WTC11 (cell line): ENCODE measurements at regions not wholly inside any gene's neighbourhood (a gene's known extent, or its start where the extent isn't known, plus 50 kb on each side); places are given as distances from the start of the nearest gene placed in this dataset.

Source experiments
- ATAC-seq: fragments of 200-7000 bp; cut with Tn5 transposase; 2 replicates; pipeline ENCODE4 v1.10.0; 2021; ENCODE audit warnings: mild to moderate bottlenecking, moderate library complexity
- CTCF ChIA-PET: fragments of 300-600 bp; sonication (Branson Sonifier 250); formaldehyde crosslinking; loops from one replicate; lab custom pipeline; 2021; ENCODE audit warnings: antibody characterized with exemption; lab: Charles Lee
- POLR2A ChIA-PET: fragments of 350-600 bp; sonication (Branson Sonifier 250); formaldehyde crosslinking; loops from one replicate; lab custom pipeline; 2021; ENCODE audit warnings: antibody characterized with exemption; lab: Charles Lee
- DNase-seq: peaks from one replicate; pipeline ENCODE4 v3.0.0; 2021; ENCODE audit warnings: low spot score
- H3K27ac Mint-ChIP-seq: 2 replicates; pipeline ENCODE4 v1.8.0; 2021; ENCODE audit warnings: mixed read lengths
- H3K27me3 Mint-ChIP-seq: 2 replicates; pipeline ENCODE4 v1.8.0; 2021; ENCODE audit warnings: low read depth, mild to moderate bottlenecking, moderate library complexity, mixed read lengths
- H3K36me3 Mint-ChIP-seq: 2 replicates; pipeline ENCODE4 v1.8.0; 2021; ENCODE audit warnings: mixed read lengths
- H3K4me1 Mint-ChIP-seq: 2 replicates; pipeline ENCODE4 v1.8.0; 2022; ENCODE audit warnings: mixed read lengths
- H3K4me3 Mint-ChIP-seq: 2 replicates; pipeline ENCODE4 v1.8.0; 2021; ENCODE audit warnings: mild to moderate bottlenecking, moderate library complexity, mixed read lengths
- H3K9me3 Mint-ChIP-seq: 2 replicates; pipeline ENCODE4 v1.8.0; 2021; ENCODE audit warnings: mixed read lengths
- AR ChIP-seq: fragments of 250-450 bp; sonication (Bioruptor Pico); IDR thresholded peaks from 2 replicates; pipeline ENCODE4 v1.9.0; 2021; ENCODE audit warnings: mild to moderate bottlenecking
- ATF2 ChIP-seq: sonication (generic); formaldehyde crosslinking; IDR thresholded peaks from 2 replicates; pipeline ENCODE4 v1.8.1; 2022; ENCODE audit warnings: low read depth, missing genetic modification reagents, borderline replicate concordance
- CREB1 ChIP-seq: sonication (generic); formaldehyde crosslinking; IDR thresholded peaks from 2 replicates; pipeline ENCODE4 v1.8.0; 2023; ENCODE audit warnings: mild to moderate bottlenecking, missing genetic modification reagents
- CREM ChIP-seq: sonication (generic); formaldehyde crosslinking; IDR thresholded peaks from 2 replicates; pipeline ENCODE4 v1.8.1; 2022; ENCODE audit warnings: mild to moderate bottlenecking, missing genetic modification reagents, moderate library complexity
- CTCF ChIP-seq: fragments of 200-600 bp; IDR thresholded peaks from 2 replicates; pipeline ENCODE4 v1.8.0; 2022; ENCODE audit warnings: antibody characterized with exemption
- EMX1 ChIP-seq: fragments of 250-450 bp; sonication (Bioruptor Pico); IDR thresholded peaks from 2 replicates; pipeline ENCODE4 v1.8.0; 2021; ENCODE audit warnings: mild to moderate bottlenecking
- ERG ChIP-seq: fragments of 250-450 bp; sonication (Bioruptor Pico); IDR thresholded peaks from 2 replicates; pipeline ENCODE4 v1.8.0; 2021; ENCODE audit warnings: mild to moderate bottlenecking
- FOXP1 ChIP-seq: sonication (generic); formaldehyde crosslinking; IDR thresholded peaks from 2 replicates; pipeline ENCODE4 v1.8.0; 2022; ENCODE audit warnings: missing genetic modification reagents, mild to moderate bottlenecking, moderate library complexity, borderline replicate concordance
- GTF2I ChIP-seq: fragments of 250-450 bp; sonication (Bioruptor Pico); conservative IDR thresholded peaks from 2 replicates; pipeline ENCODE4 v1.4.0; 2021; ENCODE audit warnings: mild to moderate bottlenecking
- NFE2L1 ChIP-seq: sonication (generic); formaldehyde crosslinking; IDR thresholded peaks from 2 replicates; pipeline ENCODE4 v1.8.1; 2023; ENCODE audit warnings: missing genetic modification reagents
- NFYB ChIP-seq: sonication (generic); formaldehyde crosslinking; conservative IDR thresholded peaks from 2 replicates; pipeline ENCODE4 v1.8.0; 2022; ENCODE audit warnings: low read depth, missing genetic modification reagents
- NR3C1 ChIP-seq: sonication (generic); formaldehyde crosslinking; conservative IDR thresholded peaks from 2 replicates; pipeline ENCODE4 v1.8.1; 2023; ENCODE audit warnings: low read depth, mild to moderate bottlenecking, missing genetic modification reagents
- PREB ChIP-seq: sonication (generic); formaldehyde crosslinking; IDR thresholded peaks from 2 replicates; pipeline ENCODE4 v1.8.1; 2022; ENCODE audit warnings: mild to moderate bottlenecking, missing genetic modification reagents, moderate library complexity, borderline replicate concordance
- RORB ChIP-seq: fragments of 250-450 bp; sonication (Bioruptor Pico); IDR thresholded peaks from 2 replicates; pipeline ENCODE4 v1.9.0; 2021; ENCODE audit warnings: mild to moderate bottlenecking
- TEAD1 ChIP-seq: sonication (generic); formaldehyde crosslinking; IDR thresholded peaks from 2 replicates; pipeline ENCODE4 v1.8.0; 2022; ENCODE audit warnings: mild to moderate bottlenecking, missing genetic modification reagents
- USF2 ChIP-seq: sonication (generic); formaldehyde crosslinking; IDR thresholded peaks from 2 replicates; pipeline ENCODE4 v1.8.1; 2023; ENCODE audit warnings: mild to moderate bottlenecking, missing genetic modification reagents, moderate library complexity
- ZBTB21 ChIP-seq: sonication (generic); formaldehyde crosslinking; IDR thresholded peaks from 2 replicates; pipeline ENCODE4 v1.8.1; 2023; ENCODE audit warnings: mild to moderate bottlenecking, missing genetic modification reagents, borderline replicate concordance
- ZMAT4 ChIP-seq: fragments of 250-450 bp; sonication (Bioruptor Pico); IDR thresholded peaks from 2 replicates; pipeline ENCODE4 v1.9.0; 2021; ENCODE audit warnings: mild to moderate bottlenecking
- ZNF121 ChIP-seq: sonication (generic); formaldehyde crosslinking; IDR thresholded peaks from 2 replicates; pipeline ENCODE4 v1.8.0; 2023; ENCODE audit warnings: missing genetic modification reagents
- ZNF317 ChIP-seq: sonication (generic); formaldehyde crosslinking; IDR thresholded peaks from 2 replicates; pipeline ENCODE4 v1.8.1; 2023; ENCODE audit warnings: low read depth, mild to moderate bottlenecking, moderate library complexity, missing genetic modification reagents, borderline replicate concordance
- ZNF425 ChIP-seq: fragments of 250-450 bp; sonication (Bioruptor Pico); conservative IDR thresholded peaks from 2 replicates; pipeline ENCODE4 v1.9.0; 2021; ENCODE audit warnings: mild to moderate bottlenecking
- ZNF512 ChIP-seq: sonication (generic); formaldehyde crosslinking; IDR thresholded peaks from 2 replicates; pipeline ENCODE4 v1.8.1; 2022; ENCODE audit warnings: missing genetic modification reagents, borderline replicate concordance

- TF ChIP-seq CREB1 (CRISPR knock-in tag) (no peak), TEAD1 (CRISPR knock-in tag) (no peak), NFYB (no peak), ATF2 (CRISPR knock-in tag) (no peak), CTCF (no peak), AR (CRISPR knock-in tag) (no peak), ZNF425 (no peak), ZNF317 (CRISPR knock-in tag) (no peak), ZNF512 (CRISPR knock-in tag) (no peak), RORB (CRISPR knock-in tag) (no peak), GTF2I (CRISPR knock-in tag) (no peak), FOXP1 (CRISPR knock-in tag) (no peak)
These were observed 152.6 kb downstream of the COL6A3 start (continued) for GRCh38 chr2:237261327-237261726.

GRCh38 chr2:237262838-237263771 is 150.9 kb downstream of the COL6A3 start:
- DNase-seq (no peak), ATAC-seq (no peak)
- H3K4me1 Mint-ChIP-seq, result peaks cover 6% of the 10 kb centered on the region
- H3K9me3 Mint-ChIP-seq, result no peaks in the 10 kb centered on the region
- ChIA-PET POLR2A (no interaction called here), CTCF (no interaction called here)
- H3K27me3 Mint-ChIP-seq, result no peaks in the 10 kb centered on the region
- H3K27ac Mint-ChIP-seq, result no peak overlapping the region
- H3K36me3 Mint-ChIP-seq, result no peaks in the 10 kb centered on the region
- H3K4me3 Mint-ChIP-seq, result no peak overlapping the region
- no peak for TF ChIP-seq USF2 (CRISPR knock-in tag)
- TF ChIP-seq ZBTB21 (CRISPR knock-in tag), result no peak
- TF ChIP-seq CREM (CRISPR knock-in tag), result no peak
- no peak for TF ChIP-seq TEAD1 (CRISPR knock-in tag)
- TF ChIP-seq ERG (CRISPR knock-in tag), result no peak
- no peak for TF ChIP-seq PREB (CRISPR knock-in tag)
- TF ChIP-seq EMX1 (CRISPR knock-in tag), result no peak
- TF ChIP-seq ZMAT4 (CRISPR knock-in tag), result no peak
- no peak for TF ChIP-seq NFE2L1 (CRISPR knock-in tag)
- no peak for TF ChIP-seq ZNF121 (CRISPR knock-in tag)
- TF ChIP-seq NR3C1, result no peak
